HEK293 (cell line): ENCODE measurements at regions not wholly inside any gene's neighbourhood (a gene's known extent, or its start where the extent isn't known, plus 50 kb on each side); places are given as distances from the start of the nearest gene placed in this dataset.

ENCODE experiments used
- BCL11A ChIP-seq: fragments of 450-650 bp; formaldehyde crosslinking; IDR thresholded peaks from 2 replicates; pipeline ENCODE4 v1.5.1; 2016; ENCODE audit warnings: low read depth, missing biosample characterization, missing genetic modification characterization
- SP2 ChIP-seq: fragments of 450-650 bp; formaldehyde crosslinking; IDR thresholded peaks from 2 replicates; pipeline ENCODE4 v1.5.1; 2016; ENCODE audit warnings: missing biosample characterization, missing genetic modification characterization
- ZNF423 ChIP-seq: fragments of 450-650 bp; formaldehyde crosslinking; IDR thresholded peaks from 2 replicates; pipeline ENCODE4 v1.5.1; 2016; ENCODE audit warnings: missing biosample characterization, missing genetic modification characterization
- ZNF510 ChIP-seq: fragments of 450-650 bp; formaldehyde crosslinking; IDR thresholded peaks from 2 replicates; pipeline ENCODE4 v1.5.1; 2018; ENCODE audit warnings: mild to moderate bottlenecking, missing genetic modification characterization, missing biosample characterization; ENCODE audit not compliant: insufficient replicate concordance
- ZNF777 ChIP-seq: fragments of 450-650 bp; formaldehyde crosslinking; IDR thresholded peaks from 2 replicates; pipeline ENCODE4 v1.5.1; 2017; ENCODE audit warnings: missing biosample characterization, missing genetic modification characterization, borderline replicate concordance
- TF ChIP-seq, protein P1 (sequence below): fragments of 450-650 bp; formaldehyde crosslinking; IDR thresholded peaks from 2 replicates; pipeline ENCODE4 v1.5.1; 2016; ENCODE audit warnings: missing biosample characterization, missing genetic modification characterization
- TF ChIP-seq, protein P2 (sequence below): fragments of 450-650 bp; formaldehyde crosslinking; IDR thresholded peaks from 2 replicates; pipeline ENCODE4 v1.5.1; 2016; ENCODE audit warnings: missing biosample characterization, missing genetic modification characterization

DNA sequence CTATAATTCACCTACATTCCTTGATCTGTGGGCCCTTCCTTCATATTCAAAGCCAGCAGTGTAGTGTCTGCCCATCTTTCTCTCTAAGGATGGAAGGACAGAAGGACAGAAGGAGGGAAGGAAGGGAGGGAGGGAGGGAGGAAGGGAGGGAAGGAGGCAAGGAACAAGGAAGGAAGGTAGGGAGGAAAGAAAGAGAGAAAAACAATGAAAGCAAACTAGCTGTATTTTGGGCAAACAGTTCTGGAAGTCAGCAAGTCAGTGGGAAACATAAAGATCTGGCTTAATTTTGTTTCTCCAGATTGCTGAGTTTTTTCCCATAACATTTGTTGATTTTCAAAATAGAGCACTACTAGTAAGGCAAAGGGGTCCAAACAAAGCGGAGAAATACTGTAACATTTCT, 555.2 kb upstream of the EPHA5 start:
- TF ChIP-seq ZNF423 (tag by site-specific recombination) (no peak), BCL11A (tag by site-specific recombination) (no peak), ZNF510 (tag by site-specific recombination) (no peak), SP2 (tag by site-specific recombination) (no peak), ZNF777 (tag by site-specific recombination) (no peak)
- TF ChIP-seq, protein P1, sequence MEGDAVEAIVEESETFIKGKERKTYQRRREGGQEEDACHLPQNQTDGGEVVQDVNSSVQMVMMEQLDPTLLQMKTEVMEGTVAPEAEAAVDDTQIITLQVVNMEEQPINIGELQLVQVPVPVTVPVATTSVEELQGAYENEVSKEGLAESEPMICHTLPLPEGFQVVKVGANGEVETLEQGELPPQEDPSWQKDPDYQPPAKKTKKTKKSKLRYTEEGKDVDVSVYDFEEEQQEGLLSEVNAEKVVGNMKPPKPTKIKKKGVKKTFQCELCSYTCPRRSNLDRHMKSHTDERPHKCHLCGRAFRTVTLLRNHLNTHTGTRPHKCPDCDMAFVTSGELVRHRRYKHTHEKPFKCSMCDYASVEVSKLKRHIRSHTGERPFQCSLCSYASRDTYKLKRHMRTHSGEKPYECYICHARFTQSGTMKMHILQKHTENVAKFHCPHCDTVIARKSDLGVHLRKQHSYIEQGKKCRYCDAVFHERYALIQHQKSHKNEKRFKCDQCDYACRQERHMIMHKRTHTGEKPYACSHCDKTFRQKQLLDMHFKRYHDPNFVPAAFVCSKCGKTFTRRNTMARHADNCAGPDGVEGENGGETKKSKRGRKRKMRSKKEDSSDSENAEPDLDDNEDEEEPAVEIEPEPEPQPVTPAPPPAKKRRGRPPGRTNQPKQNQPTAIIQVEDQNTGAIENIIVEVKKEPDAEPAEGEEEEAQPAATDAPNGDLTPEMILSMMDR (tag by site-specific recombination), result no peak
- TF ChIP-seq, protein P2, sequence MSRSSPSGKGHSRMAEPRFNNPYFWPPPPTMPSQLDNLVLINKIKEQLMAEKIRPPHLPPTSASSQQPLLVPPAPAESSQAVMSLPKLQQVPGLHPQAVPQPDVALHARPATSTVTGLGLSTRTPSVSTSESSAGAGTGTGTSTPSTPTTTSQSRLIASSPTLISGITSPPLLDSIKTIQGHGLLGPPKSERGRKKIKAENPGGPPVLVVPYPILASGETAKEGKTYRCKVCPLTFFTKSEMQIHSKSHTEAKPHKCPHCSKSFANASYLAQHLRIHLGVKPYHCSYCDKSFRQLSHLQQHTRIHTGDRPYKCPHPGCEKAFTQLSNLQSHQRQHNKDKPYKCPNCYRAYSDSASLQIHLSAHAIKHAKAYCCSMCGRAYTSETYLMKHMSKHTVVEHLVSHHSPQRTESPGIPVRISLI (tag by site-specific recombination), result no peak
